HG03039 (cell line): ENCODE measurements at regions not wholly inside any gene's neighbourhood (a gene's known extent, or its start where the extent isn't known, plus 50 kb on each side); places are given as distances from the start of the nearest gene placed in this dataset.
"Not testable (repeated sequence)": the region's sequence is repeated elsewhere in the genome, so short reads cannot be mapped to it uniquely, and the experiment has no call there.

Source experiments
- ATAC-seq: cut with Tn5 transposase; IDR thresholded peaks from one replicate; pipeline ENCODE4 v1.9.1; 2021; ENCODE audit warnings: mild to moderate bottlenecking, moderate library complexity; ENCODE audit not compliant: unreplicated experiment

DNA sequence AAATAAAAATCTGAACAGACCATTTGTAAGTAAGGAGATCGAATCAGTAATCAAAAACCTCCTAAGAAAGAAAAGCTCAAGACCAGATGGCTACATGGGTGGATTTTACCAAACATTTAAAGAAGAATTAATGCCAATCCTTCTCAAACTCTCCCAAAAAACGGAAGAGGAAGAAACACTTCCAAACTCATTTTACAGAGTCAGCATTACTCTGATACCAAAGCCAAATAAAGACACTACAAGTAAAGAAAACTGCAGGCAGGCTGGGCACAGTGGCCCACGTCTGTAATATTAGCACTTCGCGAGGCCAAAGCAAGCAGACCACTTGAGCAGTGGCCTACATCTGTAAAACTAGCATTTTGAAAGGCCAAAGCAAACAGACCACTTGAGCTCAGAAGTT, 159.8 kb downstream of the DPY19L2 start:
- no peak for ATAC-seq

DNA sequence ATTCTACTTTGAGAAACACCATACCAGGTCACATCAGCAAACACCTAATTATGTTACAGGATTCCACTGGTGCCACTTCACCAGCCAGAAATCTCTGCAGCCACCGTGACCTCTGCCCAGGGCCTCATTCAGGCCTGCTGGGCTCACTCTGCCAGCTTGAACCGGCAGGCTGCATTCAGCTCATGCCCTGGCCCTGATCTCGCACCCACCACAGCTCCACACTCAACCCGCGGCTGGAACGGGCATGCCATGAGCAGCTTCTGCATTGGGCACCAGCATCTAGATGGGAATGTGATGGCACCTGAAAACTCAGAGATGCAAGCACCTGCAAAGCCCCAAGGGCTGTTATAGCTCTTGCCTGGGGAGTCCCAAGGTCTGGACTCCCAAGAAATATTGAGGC, 168.7 kb downstream of the DPY19L2 start:
- no peak for ATAC-seq

DNA sequence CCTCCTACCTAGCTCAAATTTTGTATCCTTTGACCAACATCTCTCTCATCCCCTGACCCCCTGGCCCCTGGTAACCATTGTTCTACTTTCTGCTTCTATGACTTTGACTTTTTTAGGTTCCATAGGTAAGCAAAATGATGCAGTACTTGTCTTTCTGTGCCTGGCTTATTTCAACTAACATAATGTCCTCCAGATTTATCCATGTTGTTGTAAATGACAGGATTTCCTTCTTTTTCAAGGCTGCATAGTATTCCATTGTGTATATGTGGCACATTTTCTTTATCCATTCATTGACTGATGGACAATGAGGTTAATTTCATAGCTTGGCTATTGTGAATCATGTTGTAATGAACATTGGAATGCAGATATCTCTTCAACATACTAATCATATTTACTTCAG, 170.1 kb downstream of the DPY19L2 start:
- ATAC-seq, result no peak

DNA sequence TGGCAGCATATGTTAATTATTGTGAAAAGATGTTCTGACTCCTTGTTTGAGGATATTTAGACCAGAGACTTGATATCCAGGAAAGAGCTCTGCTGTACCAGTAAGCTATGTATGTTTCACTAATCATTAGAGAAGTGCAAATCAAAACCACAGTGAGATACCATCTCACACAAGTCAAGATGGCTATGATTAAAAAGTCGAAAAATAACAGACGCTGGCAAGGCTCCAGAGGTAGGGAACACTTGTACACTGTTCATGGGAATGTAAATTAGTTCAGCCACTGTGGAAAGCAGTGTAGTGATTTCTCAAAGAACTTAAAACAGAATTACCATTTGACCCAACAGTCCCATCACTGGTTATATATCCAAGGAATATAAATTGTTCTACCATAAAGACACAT, 171.6 kb downstream of the DPY19L2 start:
- ATAC-seq, result no peak

GRCh38 chr12:63495974-63496373, 172.3 kb downstream of the DPY19L2 start:
- no peak for ATAC-seq

- not testable (repeated sequence) for ATAC-seq
Measured at GRCh38 chr12:63493357-63493756, 174.9 kb downstream of the DPY19L2 start.

DNA sequence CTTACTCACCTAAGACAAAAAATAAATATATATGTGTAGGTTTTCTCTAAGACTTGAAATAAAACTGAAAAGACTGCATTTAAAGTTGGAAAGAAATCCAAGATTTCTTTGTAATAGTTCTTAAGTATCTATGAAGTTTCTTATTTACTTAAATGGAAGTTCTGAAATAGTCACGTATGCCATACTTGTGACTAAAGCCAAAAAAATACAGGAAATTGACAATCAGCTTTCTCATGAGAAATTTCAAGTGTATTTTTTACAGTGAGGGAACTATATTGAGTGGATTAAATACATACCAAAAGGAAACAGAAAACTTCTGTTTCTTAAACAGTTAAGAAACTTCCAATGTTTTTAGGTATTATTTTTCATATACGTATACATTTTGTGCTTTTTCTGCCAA, 188.1 kb downstream of the DPY19L2 start:
- ATAC-seq, result no peak

DNA sequence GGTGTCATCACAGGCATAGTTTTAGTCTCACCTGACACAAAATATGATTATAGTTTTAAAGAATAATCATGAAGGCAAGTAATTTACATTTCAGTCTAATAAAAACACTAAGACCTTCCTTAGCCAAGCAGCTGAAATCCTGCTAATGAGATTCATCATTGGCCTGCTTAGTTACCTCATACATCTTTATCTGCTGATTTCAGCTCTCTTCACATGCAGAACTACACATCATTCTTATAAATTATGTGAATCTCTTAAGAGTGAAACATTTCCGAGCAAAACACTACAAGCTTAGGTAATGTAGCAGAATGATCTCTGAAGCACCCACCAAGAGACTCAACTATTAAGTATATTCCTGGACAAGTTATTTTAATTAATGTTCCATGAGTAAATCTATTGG, 198.1 kb downstream of the DPY19L2 start:
- no peak for ATAC-seq

DNA sequence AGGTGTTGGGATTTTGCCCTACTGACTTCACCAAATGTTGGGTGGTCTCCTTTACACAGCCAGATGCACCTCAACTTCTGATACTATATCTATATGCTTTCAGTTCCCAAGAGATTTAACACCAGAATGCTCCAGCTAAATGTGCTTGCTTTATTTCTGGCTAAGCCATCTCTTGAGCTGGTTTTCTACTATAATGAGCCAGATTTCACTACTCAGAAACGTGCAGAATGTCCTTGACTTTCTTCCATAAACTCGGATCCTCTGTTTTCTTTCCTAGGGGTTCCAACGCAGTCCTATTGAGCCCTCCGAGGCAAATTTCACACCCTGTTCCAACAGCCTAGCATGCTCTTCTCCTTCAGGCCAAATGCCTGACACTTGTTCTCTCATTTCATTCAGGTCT, 200.3 kb downstream of the DPY19L2 start:
- no peak for ATAC-seq

DNA sequence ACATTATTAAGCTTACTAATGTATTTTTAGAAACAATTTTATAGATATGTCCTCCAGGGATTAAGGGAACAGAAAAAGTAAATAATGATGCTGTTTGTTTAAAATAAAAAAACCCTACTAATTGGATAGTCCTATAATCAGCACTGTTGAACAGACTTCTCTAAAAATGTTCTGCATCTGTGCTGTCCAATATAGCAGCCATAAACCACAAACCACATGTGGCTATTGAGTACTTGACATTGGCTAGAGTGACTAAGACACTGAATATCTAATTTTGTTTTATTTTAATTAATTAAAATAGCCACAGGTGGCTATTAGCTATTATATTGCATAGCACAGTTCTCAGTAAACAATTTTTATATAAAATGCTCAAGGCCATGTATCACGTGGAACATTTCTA, 210.4 kb downstream of the DPY19L2 start:
- no peak for ATAC-seq

DNA sequence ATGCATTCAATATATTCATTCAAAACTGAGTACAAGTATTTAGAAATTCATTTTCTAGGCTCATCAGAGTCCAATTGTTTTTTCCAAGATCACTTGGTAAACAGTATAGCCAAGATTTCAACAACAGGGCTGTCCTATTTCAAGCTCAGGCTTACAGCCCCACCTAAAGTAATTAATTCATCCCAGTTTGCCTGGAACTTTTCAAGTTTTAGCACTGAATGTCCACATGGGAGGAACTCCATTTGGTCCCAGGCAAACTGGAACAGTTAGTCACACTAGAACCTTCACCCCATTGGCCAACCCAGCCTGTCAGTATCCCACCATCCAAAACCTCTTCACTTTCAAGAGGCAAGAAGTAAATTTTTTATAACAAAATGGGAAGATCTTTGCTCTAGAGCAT, 210.9 kb downstream of the DPY19L2 start:
- ATAC-seq, result no peak

DNA sequence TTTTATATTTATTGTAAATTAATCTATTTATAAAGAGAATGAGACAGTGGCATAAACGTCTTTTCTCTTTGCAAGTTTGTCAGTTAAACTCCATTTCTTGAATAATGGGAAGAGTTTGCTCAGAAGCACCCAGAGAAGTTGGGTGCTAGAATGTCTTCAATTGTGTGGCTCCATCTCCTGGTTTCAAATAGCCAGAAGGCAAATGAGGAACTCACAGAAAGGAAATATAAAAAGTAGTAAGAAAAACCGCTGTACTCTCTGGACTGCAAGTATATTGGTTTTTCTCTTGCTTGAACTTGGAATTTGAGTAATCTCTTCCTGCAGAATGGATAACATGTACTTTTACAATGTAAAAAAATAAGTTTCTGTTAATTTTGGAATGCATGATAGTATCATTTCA, 217.5 kb downstream of the DPY19L2 start:
- no peak for ATAC-seq

DNA sequence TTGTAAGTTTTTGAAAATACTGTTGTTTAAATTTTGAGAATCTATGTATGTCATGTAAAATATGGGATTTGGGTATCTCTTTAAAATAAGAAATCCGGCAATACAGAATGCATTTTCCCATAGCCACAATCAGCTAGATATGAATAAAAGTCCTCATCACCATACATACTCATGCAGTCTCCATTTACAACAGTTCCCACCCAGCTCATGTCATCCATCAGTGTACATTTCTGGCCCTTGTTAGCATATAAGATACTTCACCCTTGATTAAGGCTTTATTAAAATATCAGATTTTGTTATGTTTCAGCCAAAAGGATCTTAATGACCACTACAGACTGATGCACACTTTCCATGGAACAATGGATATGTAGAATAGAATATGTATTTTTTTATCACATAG, 218.0 kb downstream of the DPY19L2 start:
- no peak for ATAC-seq

DNA sequence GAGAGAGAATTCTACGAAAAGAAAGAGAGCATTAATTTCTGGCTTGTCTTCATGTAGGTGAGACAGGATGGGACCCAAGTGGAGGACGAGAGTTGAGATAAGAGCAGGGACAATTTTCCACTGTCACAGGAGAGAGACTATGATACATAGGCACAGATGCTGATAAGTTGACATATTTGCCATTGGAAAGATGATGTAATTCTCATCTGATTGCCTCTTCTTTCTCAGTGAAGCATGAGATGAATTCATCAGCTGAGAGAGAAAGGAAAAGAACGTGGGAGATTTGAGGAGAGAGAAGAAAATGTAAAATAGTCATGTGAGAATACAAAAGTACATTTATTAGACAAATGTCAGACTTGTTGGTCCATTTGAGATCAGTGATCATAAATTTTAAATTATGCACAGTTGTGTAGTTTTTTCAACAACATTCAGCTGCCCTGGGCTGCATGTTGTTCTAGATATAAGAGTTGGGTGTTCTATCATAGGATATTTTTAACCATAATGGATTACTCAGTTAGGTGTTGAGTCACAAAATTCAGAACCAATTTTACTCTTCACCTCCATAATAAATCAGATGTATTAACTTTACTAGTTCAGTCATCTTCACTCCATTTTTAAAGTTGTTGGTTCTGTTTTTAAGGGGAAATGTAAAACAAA, 222.9 kb downstream of the DPY19L2 start:
- ATAC-seq, result no peak

GRCh38 chr12:63440048-63440447, 228.2 kb downstream of the DPY19L2 start:
- no peak for ATAC-seq

DNA sequence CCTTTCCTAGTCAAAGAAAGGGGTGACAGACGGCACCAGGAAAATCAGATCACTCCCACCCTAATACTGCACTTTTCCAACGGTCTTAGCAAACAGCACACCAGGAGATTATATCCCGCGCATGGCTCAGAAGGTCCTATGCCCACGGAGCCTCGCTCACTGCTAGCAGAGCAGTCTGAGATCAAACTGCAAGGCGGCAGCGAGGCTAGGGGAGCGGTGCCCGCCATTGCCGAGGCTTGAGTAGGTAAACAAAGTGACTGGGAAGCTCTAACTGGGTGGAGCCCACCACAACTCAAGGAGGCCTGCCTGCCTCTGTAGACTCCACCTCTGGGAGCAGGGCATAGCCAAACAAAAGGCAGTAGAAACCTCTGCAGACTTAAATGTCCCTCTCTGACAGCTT, 233.9 kb downstream of the DPY19L2 start:
- ATAC-seq, result not testable (repeated sequence)

DNA sequence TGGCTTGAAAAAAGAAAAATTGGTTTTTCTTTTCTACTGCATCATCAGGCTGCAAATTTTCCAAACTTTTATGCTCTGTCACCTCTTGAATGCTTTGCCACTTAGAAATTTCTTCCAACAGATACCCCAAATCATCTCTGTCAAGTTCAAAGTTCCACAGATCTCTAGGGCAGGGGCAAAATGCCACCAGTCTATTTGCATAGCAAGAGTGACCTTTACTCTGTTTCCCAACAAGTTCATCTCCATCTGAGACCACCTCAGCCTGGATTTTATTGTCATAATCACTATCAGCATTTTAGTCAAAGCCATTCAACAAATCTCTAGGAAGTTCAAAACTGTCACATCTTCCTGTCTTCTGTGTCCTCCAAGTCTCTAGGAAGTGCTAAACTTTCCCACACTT, 240.3 kb downstream of the DPY19L2 start:
- ATAC-seq, result not testable (repeated sequence)

GRCh38 chr12:63427029-63427428, 241.3 kb downstream of the DPY19L2 start:
- ATAC-seq, result not testable (repeated sequence)

DNA sequence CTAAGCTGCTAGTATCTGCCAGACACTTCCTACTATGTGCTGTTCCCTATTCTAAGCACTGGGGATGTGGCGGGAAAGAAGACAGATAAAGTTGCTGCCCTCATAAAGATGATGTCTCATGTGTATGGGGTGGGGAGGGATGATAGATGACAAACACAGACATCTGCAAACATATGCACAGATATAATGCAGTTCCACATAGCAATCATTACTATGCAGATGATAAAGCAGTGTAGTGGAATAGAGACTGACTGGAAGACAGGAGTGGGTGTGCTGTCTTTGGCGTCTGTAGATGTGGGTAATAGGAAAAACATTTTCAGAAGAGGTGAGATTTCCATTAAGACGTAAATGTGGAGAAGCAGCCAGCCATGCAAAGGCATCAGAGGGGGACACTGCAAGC, 243.6 kb downstream of the DPY19L2 start:
- ATAC-seq, result no peak

- no peak for ATAC-seq
Measured at GRCh38 chr12:63423839-63424238, 244.5 kb downstream of the DPY19L2 start.

DNA sequence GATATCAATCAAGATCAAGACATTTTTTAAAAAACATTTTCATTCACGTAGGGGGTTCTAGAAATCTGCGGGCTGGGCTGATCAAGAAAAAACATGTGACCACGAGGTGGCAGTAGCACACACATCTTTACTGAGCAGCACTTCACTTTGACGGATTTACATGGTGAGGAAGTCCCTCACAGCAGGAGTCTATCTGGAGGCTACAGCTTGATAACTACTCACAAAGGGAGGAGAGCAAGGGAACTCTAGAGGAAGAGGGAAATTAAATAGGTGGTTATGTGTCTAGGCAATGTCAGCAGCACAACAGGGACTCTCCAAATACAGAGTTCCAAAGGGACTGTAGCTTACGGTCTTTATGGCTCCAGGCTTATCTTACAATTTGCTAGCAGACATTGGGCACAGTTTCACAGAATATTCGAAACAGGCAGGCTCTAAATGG, 248.1 kb downstream of the DPY19L2 start:
- peak; percentile 94 for ATAC-seq

DNA sequence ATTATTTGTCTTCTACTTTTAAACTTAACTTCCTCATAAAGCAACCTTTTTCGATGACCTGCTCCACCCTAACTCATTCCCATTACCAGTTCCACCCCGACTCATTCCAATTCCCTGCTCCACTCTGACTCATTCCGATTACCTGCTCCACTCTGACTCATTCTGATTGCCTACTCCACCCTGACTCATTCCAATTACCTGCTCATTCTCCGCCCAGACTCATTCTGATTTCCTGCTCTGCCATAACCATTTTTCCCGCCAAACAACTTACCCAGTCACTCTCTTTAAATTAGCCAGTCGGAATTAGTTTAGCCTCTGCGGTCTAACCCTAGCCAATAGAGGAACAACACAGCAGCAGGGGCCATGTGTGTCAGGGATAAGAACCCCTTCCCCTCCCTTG, 249.1 kb downstream of the DPY19L2 start:
- no peak for ATAC-seq

GRCh38 chr12:63416788-63417187, 251.5 kb downstream of the DPY19L2 start:
- no peak for ATAC-seq
